IgD-negative memory B cell (primary cell): ENCODE measurements at regions not wholly inside any gene's neighbourhood (a gene's known extent, or its start where the extent isn't known, plus 50 kb on each side); places are given as distances from the start of the nearest gene placed in this dataset.
A peak's percentile ranks its signal among the peaks of the same experiment; 100 is the strongest.
"Not testable (repeated sequence)": the region's sequence is repeated elsewhere in the genome, so short reads cannot be mapped to it uniquely, and the experiment has no call there.

Source experiments
- H3K27ac Mint-ChIP-seq, 3 donors: one replicate each; pipeline ENCODE4 v1.8.0; 2020 to 2022; ENCODE audit warnings: mild to moderate bottlenecking in 3 of 3, mixed read lengths in 3 of 3, moderate library complexity in 1 of 3
- H3K27me3 Mint-ChIP-seq: one replicate; pipeline ENCODE4 v1.8.0; 2021; ENCODE audit warnings: mixed read lengths
- H3K36me3 Mint-ChIP-seq: one replicate; pipeline ENCODE4 v1.8.0; 2020; ENCODE audit warnings: mild to moderate bottlenecking, mixed read lengths
- H3K4me1 Mint-ChIP-seq, 3 donors: one replicate each; pipeline ENCODE4 v1.8.0; 2020 to 2022; ENCODE audit warnings: mixed read lengths in 3 of 3, mild to moderate bottlenecking in 1 of 3
- H3K4me3 Mint-ChIP-seq, 4 donors: one replicate each; pipeline ENCODE4 v1.8.0; 2020 to 2022; ENCODE audit warnings: mild to moderate bottlenecking in 4 of 4, mixed read lengths in 4 of 4, moderate library complexity in 3 of 4
- H3K9me3 Mint-ChIP-seq, 3 donors: one replicate each; pipeline ENCODE4 v1.8.0; 2020 to 2021; ENCODE audit warnings: mixed read lengths in 3 of 3, mild to moderate bottlenecking in 1 of 3

GRCh38 chr12:116662612-116663144 lies 75.2 kb downstream of the SPRING1 start:
- Mint-ChIP-seq H3K9me3 (peaks cover 0 to 3% (median 0%) of the 10 kb centered on the region in 3 donors), H3K4me3 (peak overlapping the region in 1 of 4 donors; percentile 79), H3K4me1 (peaks cover 0 to 5% (median 2%) of the 10 kb centered on the region in 3 donors), H3K27ac (no peak overlapping the region), H3K36me3 (peaks cover 3% of the 10 kb centered on the region), H3K27me3 (peaks cover 16% of the 10 kb centered on the region)

- H3K27ac Mint-ChIP-seq, result no peak overlapping the region
- H3K4me3 Mint-ChIP-seq, result no peak overlapping the region
- H3K27me3 Mint-ChIP-seq, result peaks cover 24% of the 10 kb centered on the region
- peaks cover 0 to 7% (median 2%) of the 10 kb centered on the region in 3 donors for H3K4me1 Mint-ChIP-seq
- peaks cover 0 to 3% (median 0%) of the 10 kb centered on the region in 3 donors for H3K9me3 Mint-ChIP-seq
- H3K36me3 Mint-ChIP-seq, result peaks cover 3% of the 10 kb centered on the region
These were observed 76.5 kb downstream of the SPRING1 start for GRCh38 chr12:116661341-116661740.

- H3K36me3 Mint-ChIP-seq, H3K9me3 Mint-ChIP-seq, H3K27ac Mint-ChIP-seq, H3K4me1 Mint-ChIP-seq, H3K4me3 Mint-ChIP-seq: not testable (repeated sequence)
- peaks cover 24% of the 10 kb centered on the region for H3K27me3 Mint-ChIP-seq
These were observed 77.1 kb downstream of the SPRING1 start for GRCh38 chr12:116660740-116661139.

- Mint-ChIP-seq H3K27me3 (peaks cover 24% of the 10 kb centered on the region), H3K4me1 (peaks cover 0 to 7% (median 2%) of the 10 kb centered on the region in 3 donors), H3K9me3 (peaks cover 0 to 3% (median 0%) of the 10 kb centered on the region in 3 donors), H3K4me3 (no peak overlapping the region), H3K27ac (no peak overlapping the region), H3K36me3 (no peaks in the 10 kb centered on the region)
These were observed 77.9 kb downstream of the SPRING1 start for GRCh38 chr12:116659771-116660481.

GRCh38 chr12:116657921-116658495 lies 79.9 kb downstream of the SPRING1 start:
- Mint-ChIP-seq H3K27me3 (peaks cover 20% of the 10 kb centered on the region), H3K27ac (no peak overlapping the region), H3K4me1 (peaks cover 0 to 7% (median 2%) of the 10 kb centered on the region in 3 donors), H3K9me3 (peaks cover 0 to 5% (median 3%) of the 10 kb centered on the region in 3 donors), H3K4me3 (no peak overlapping the region), H3K36me3 (no peaks in the 10 kb centered on the region)

GRCh38 chr12:116656306-116656705 lies 81.6 kb downstream of the SPRING1 start:
- Mint-ChIP-seq H3K4me3 (no peak overlapping the region), H3K9me3 (peaks cover 0 to 5% (median 5%) of the 10 kb centered on the region in 3 donors), H3K27ac (no peak overlapping the region), H3K27me3 (peaks cover 17% of the 10 kb centered on the region), H3K4me1 (peaks cover 0 to 7% (median 2%) of the 10 kb centered on the region in 3 donors), H3K36me3 (no peaks in the 10 kb centered on the region)

- peaks cover 24% of the 10 kb centered on the region for H3K27me3 Mint-ChIP-seq
- no peak overlapping the region for H3K27ac Mint-ChIP-seq
- H3K4me3 Mint-ChIP-seq, result no peak overlapping the region
- peaks cover 4 to 6% (median 6%) of the 10 kb centered on the region in 3 donors for H3K9me3 Mint-ChIP-seq
- peaks cover 3% of the 10 kb centered on the region for H3K36me3 Mint-ChIP-seq
- H3K4me1 Mint-ChIP-seq, result peaks cover 0 to 2% (median 1%) of the 10 kb centered on the region in 3 donors
These were observed 83.6 kb downstream of the SPRING1 start for GRCh38 chr12:116654226-116654743.

- H3K27ac Mint-ChIP-seq, result peak overlapping the region in 1 of 3 donors; percentile 20
- H3K4me1 Mint-ChIP-seq, result no peaks in the 10 kb centered on the region
- peaks cover 13% of the 10 kb centered on the region for H3K27me3 Mint-ChIP-seq
- H3K9me3 Mint-ChIP-seq, result peaks cover 5 to 10% (median 8%) of the 10 kb centered on the region in 3 donors
- no peak overlapping the region for H3K4me3 Mint-ChIP-seq
- peaks cover 3% of the 10 kb centered on the region for H3K36me3 Mint-ChIP-seq
These were observed 86.8 kb downstream of the SPRING1 start for GRCh38 chr12:116651089-116651488.

- Mint-ChIP-seq H3K4me1 (no peaks in the 10 kb centered on the region), H3K27ac (peak overlapping the region in 1 of 3 donors; percentile 20), H3K4me3 (no peak overlapping the region), H3K36me3 (peaks cover 3% of the 10 kb centered on the region), H3K27me3 (peaks cover 13% of the 10 kb centered on the region), H3K9me3 (peaks cover 5 to 10% (median 8%) of the 10 kb centered on the region in 3 donors)
These were observed 87.2 kb downstream of the SPRING1 start for GRCh38 chr12:116650585-116651087.

- Mint-ChIP-seq H3K27ac (no peak overlapping the region), H3K4me3 (no peak overlapping the region), H3K27me3 (peaks cover 13% of the 10 kb centered on the region), H3K4me1 (no peaks in the 10 kb centered on the region), H3K9me3 (peaks cover 6 to 10% (median 8%) of the 10 kb centered on the region in 3 donors), H3K36me3 (peaks cover 3% of the 10 kb centered on the region)
These were observed 87.8 kb downstream of the SPRING1 start for GRCh38 chr12:116650062-116650461.

- no peaks in the 10 kb centered on the region for H3K4me1 Mint-ChIP-seq
- H3K9me3 Mint-ChIP-seq, result peaks cover 6 to 17% (median 8%) of the 10 kb centered on the region in 3 donors
These were observed 88.6 kb downstream of the MAP1LC3B2 start for GRCh38 chr12:116647813-116648212.

GRCh38 chr12:116646901-116647300 lies 87.7 kb downstream of the MAP1LC3B2 start:
- H3K4me3 Mint-ChIP-seq, result no peak overlapping the region
- peaks cover 11% of the 10 kb centered on the region for H3K27me3 Mint-ChIP-seq
- peaks cover 3% of the 10 kb centered on the region for H3K36me3 Mint-ChIP-seq
- H3K9me3 Mint-ChIP-seq, result peaks cover 6 to 17% (median 8%) of the 10 kb centered on the region in 3 donors
- H3K4me1 Mint-ChIP-seq, result no peaks in the 10 kb centered on the region
- no peak overlapping the region for H3K27ac Mint-ChIP-seq

More at GRCh38 chr12:116647813-116648212, 88.6 kb downstream of the MAP1LC3B2 start:
- no peak overlapping the region for H3K27ac Mint-ChIP-seq
- peaks cover 3% of the 10 kb centered on the region for H3K36me3 Mint-ChIP-seq
- peak overlapping the region in 1 of 4 donors; percentile 9 for H3K4me3 Mint-ChIP-seq
- peaks cover 13% of the 10 kb centered on the region for H3K27me3 Mint-ChIP-seq

- Mint-ChIP-seq H3K4me1 (no peaks in the 10 kb centered on the region), H3K4me3 (no peak overlapping the region), H3K27me3 (peaks cover 5% of the 10 kb centered on the region), H3K36me3 (no peaks in the 10 kb centered on the region), H3K9me3 (peaks cover 6 to 17% (median 6%) of the 10 kb centered on the region in 3 donors), H3K27ac (no peak overlapping the region)
These were observed 85.6 kb downstream of the MAP1LC3B2 start for GRCh38 chr12:116644806-116645205.

- Mint-ChIP-seq H3K27ac (no peak overlapping the region), H3K27me3 (peaks cover 2% of the 10 kb centered on the region), H3K36me3 (no peaks in the 10 kb centered on the region), H3K4me1 (no peaks in the 10 kb centered on the region), H3K9me3 (peaks cover 0 to 11% (median 2%) of the 10 kb centered on the region in 3 donors), H3K4me3 (no peak overlapping the region)
These were observed 83.5 kb downstream of the MAP1LC3B2 start for GRCh38 chr12:116642683-116643082.

GRCh38 chr12:116642106-116642505 lies 82.9 kb downstream of the MAP1LC3B2 start:
- H3K9me3 Mint-ChIP-seq, result peaks cover 0 to 11% (median 2%) of the 10 kb centered on the region in 3 donors
- no peak overlapping the region for H3K4me3 Mint-ChIP-seq
- peaks cover 2% of the 10 kb centered on the region for H3K27me3 Mint-ChIP-seq
- H3K27ac Mint-ChIP-seq, result no peak overlapping the region
- no peaks in the 10 kb centered on the region for H3K4me1 Mint-ChIP-seq
- H3K36me3 Mint-ChIP-seq, result no peaks in the 10 kb centered on the region
